AG09319 (cell line): ENCODE measurements at regions not wholly inside any gene's neighbourhood (a gene's known extent, or its start where the extent isn't known, plus 50 kb on each side); places are given as distances from the start of the nearest gene placed in this dataset.

ENCODE experiments used
- DNase-seq: peaks from one replicate; pipeline ENCODE4 v3.0.0-alpha.2; 2010; ENCODE audit warnings: low read depth; ENCODE audit errors: extremely low read depth
- TF ChIP-seq, protein P1 (sequence below): IDR thresholded peaks from 2 replicates; pipeline ENCODE4 v1.5.1; 2011; ENCODE audit warnings: low read depth, mild to moderate bottlenecking, inconsistent platforms, low read length, moderate library complexity

DNA sequence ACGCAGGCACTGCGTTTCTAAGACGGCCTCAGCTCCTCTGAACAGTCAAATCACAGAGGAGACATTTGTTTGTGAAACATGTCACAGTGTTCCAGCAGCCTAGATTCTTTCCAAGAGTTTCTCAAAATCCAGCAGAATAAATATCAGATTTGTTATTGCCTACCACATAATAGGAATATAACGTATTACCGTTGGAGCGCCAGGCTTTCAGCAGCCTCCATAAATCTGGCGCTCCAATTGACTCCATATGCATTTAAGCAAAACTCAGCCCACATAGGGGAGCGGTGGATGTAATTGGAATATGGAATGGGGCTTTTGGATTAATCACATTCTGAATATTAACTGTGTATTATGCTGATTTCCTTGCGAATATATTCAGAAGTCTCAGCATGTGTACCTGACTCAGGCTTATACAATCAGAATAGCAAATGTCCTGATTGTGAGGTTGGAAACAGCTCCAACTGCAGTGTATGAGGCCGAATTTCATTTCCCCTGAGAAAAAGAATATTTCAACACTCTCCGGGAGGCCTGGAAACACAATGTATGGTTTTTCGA lies 174.0 kb downstream of the ASCL4 start:
- DNase-seq, result no peak
- TF ChIP-seq, protein P1, sequence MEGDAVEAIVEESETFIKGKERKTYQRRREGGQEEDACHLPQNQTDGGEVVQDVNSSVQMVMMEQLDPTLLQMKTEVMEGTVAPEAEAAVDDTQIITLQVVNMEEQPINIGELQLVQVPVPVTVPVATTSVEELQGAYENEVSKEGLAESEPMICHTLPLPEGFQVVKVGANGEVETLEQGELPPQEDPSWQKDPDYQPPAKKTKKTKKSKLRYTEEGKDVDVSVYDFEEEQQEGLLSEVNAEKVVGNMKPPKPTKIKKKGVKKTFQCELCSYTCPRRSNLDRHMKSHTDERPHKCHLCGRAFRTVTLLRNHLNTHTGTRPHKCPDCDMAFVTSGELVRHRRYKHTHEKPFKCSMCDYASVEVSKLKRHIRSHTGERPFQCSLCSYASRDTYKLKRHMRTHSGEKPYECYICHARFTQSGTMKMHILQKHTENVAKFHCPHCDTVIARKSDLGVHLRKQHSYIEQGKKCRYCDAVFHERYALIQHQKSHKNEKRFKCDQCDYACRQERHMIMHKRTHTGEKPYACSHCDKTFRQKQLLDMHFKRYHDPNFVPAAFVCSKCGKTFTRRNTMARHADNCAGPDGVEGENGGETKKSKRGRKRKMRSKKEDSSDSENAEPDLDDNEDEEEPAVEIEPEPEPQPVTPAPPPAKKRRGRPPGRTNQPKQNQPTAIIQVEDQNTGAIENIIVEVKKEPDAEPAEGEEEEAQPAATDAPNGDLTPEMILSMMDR, result no peak

DNA sequence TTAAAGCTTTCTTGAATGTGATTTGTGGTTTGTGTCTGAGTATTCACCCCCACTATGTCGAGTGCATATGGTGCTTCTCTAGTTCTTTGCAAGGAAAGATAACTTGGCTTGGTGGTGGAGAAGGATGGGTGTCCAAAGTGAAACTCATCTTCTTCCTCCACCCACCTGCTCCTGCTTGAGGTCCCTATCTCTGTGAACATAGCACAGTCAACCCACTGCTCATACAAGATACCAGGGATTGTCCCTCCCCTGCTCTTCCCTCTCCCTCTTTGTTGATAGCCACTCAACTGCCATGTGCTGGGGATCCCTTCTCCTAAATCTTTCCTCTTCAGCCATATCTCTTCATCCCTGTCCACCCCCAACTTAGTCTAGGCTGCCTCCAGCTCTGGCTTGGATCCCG lies 176.5 kb downstream of the ASCL4 start:
- no peak for DNase-seq
- TF ChIP-seq, protein P1, result no peak

DNA sequence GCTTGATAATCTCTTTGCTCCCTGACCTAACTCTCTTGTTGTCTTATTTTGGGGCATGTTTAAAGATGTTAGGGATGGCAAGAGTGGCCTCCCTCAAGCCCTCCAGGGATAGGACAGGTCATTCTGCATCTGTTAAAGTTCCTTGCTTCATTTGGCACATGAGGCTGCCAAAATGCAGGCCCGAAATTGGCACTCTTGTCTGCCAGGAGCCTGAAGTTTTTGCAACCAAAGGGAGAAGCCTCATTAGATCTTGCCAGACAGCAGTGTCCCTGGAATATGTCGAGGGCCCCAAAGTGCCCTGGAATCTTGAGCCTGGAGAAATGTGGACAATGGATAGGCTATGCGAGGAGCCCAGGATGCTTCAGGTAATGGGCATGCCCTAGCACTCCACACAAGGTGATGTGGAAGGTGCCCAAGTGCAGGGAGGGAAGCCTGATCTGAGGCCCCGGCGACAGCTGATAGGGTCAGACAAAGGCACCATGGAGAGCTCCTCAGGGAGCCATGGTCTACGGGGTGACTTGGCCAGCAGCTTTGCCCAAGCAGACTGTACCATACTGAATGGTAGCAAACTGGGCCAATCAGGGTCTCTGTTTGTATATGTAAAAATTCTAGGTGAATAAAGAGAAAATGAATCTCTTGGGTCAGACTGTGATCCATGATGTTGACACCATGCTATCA lies 173.0 kb upstream of the WSCD2 start:
- no peak for DNase-seq
- TF ChIP-seq, protein P1, result no peak

DNA sequence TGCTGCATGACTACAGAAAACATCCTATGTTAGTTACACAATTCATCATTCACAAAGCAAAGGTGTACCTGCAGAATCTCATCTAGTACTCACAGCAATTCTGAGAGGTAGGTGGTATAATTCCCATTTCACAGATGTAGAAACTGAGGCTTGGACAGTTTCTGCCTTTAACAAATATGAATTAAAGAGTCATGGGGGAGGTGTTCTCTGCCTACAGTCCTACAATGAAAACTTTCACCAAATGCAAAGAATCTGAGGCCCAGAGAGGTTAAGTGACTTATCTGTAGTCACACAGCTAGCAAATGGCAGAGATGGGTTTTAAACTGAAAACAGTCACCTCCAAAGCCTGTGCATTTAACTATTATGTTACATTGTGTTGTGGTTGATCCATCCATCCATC lies 171.6 kb upstream of the WSCD2 start:
- TF ChIP-seq, protein P1, result no peak
- DNase-seq, result no peak

DNA sequence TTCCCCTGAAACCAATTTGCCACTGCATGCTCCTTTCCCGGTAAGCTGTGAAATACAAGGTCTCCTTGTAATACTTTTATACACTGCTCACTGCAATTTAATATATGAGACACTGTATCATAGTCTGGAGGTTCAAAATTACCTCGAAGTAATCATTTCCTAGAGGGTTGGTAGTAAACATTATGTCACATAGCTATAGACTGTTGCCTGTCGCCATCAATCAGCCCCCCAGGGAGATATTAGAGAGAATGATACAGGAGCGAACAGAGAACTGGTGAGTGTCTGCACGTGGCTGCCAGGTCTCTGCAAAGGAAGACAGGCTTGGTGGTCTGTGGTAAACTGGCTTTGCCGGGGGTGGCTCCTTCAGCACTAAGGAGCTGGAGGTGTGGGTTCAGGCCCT lies 165.5 kb upstream of the WSCD2 start:
- DNase-seq, result no peak
- TF ChIP-seq, protein P1, result no peak

DNA sequence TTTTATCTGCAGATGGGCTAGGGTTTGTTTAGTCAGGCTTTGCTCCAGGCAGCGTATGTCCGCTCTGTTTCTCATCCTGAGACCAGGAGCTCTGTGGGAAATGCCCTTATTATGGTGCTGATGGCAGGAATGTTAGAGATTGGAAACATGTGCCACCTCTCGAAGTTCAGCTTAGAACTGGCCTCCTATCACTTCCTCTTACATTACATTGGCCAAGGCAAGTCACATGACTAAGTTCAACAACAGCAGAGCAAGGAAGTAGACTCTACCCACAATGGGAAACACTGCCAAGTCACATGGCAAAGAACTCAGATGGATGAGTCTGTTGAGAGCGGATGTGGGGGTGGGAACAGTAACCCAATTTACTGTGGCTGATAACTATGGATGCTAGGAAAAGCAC lies 161.9 kb upstream of the WSCD2 start:
- no peak for DNase-seq
- TF ChIP-seq, protein P1, result no peak

DNA sequence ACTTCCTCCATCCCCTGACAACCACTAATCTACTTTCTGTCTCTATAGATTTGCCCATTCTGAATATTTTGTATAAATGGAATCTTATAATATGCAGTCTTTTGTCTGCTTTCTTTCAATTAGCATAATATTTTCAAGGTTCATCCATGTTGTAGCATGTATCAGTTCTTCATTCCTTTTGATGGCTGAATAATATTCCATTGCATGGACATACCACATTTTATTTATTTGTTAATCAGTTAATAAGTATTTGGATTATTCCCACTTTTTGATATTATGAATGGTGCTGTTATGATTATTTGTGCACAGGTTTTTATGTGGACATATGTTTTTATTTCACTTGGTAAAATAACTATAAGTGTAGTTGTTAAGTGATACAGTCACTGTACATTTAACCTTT lies 155.1 kb upstream of the WSCD2 start:
- no peak for DNase-seq
- TF ChIP-seq, protein P1, result no peak
